Esophagus muscularis mucosa (tissue), 4 donors: ENCODE measurements at regions not wholly inside any gene's neighbourhood (a gene's known extent, or its start where the extent isn't known, plus 50 kb on each side); places are given as distances from the start of the nearest gene placed in this dataset.
"Not testable (repeated sequence)": the region's sequence is repeated elsewhere in the genome, so short reads cannot be mapped to it uniquely, and the experiment has no call there.

Experiments used
- DNase-seq: peaks from one replicate; pipeline ENCODE4 v3.0.0-alpha.2; 2017; ENCODE audit errors: extremely low spot score
- H3K27ac ChIP-seq, 4 donors: fragments of 200-600 bp; sonication (generic); replicated peaks in 1 of 4; 1 replicate in 3 of 4; 2 replicates in 1 of 4; pipeline ENCODE4 v1.5.1; 2016 to 2019; ENCODE audit warnings: mild to moderate bottlenecking in 1 of 4
- H3K27me3 ChIP-seq, 4 donors: fragments of 200-600 bp; sonication (generic); one replicate each; pipeline versions ENCODE4 v1.5.1 to v1.6.0; 2016 to 2019
- H3K36me3 ChIP-seq, 4 donors: fragments of 200-600 bp; sonication (generic); one replicate each; pipeline ENCODE4 v1.5.1; 2016 to 2019
- H3K4me1 ChIP-seq, 4 donors: fragments of 200-600 bp; sonication (generic); one replicate each; pipeline ENCODE4 v1.5.1; 2016 to 2019
- H3K4me3 ChIP-seq, 4 donors: fragments of 200-600 bp; sonication (generic); 1 replicate in 2 of 4; 2 replicates in 2 of 4; pipeline ENCODE4 v1.5.1; 2016 to 2019; ENCODE audit warnings: mild to moderate bottlenecking in 4 of 4, moderate library complexity in 1 of 4
- H3K9me3 ChIP-seq, 4 donors: fragments of 200-600 bp; sonication (generic); 1 replicate in 3 of 4; 2 replicates in 1 of 4; pipeline ENCODE4 v1.5.1; 2016 to 2019
- CTCF ChIP-seq, 3 experiments: fragments of 200-600 bp in 2 of 3; fragments of 450-650 bp in 1 of 3; sonication (generic) in 2 of 3; IDR thresholded peaks; one replicate each; pipeline ENCODE4 v1.5.1; 2017 to 2019; ENCODE audit warnings: antibody characterized with exemption in 3 of 3, mild to moderate bottlenecking in 2 of 3, moderate library complexity in 1 of 3
- EP300 ChIP-seq: sonication (generic); formaldehyde crosslinking; IDR thresholded peaks from one replicate; pipeline ENCODE4 v1.6.1; 2017; ENCODE audit warnings: antibody characterized with exemption
- POLR2A ChIP-seq: fragments of 450-650 bp; IDR thresholded peaks from one replicate; pipeline ENCODE4 v1.6.1; 2017; ENCODE audit warnings: antibody characterized with exemption, moderate library complexity, mild to moderate bottlenecking, low read depth
- POLR2AphosphoS5 ChIP-seq, 2 donors: sonication (generic); formaldehyde crosslinking; IDR thresholded peaks; one replicate each; pipeline ENCODE4 v1.6.1; 2017; ENCODE audit warnings: antibody characterized with exemption in 2 of 2
- WGBS: methylation state at CpG from one replicate; pipeline ENCODE4 v1.1.5; 2018; 5-methylcytosine and 5-hydroxymethylcytosine counted together
- intact Hi-C: fragments of 100-400 bp; cut with DNase I; formaldehyde crosslinking; loops from one replicate; pipeline ENCODE4 v1.15.1; 2023

GRCh38 chr13:21889651-21890050 is 218.8 kb downstream of the FGF9 start:
- no peak overlapping the region for H3K4me3 ChIP-seq
- no peaks in the 10 kb centered on the region for H3K36me3 ChIP-seq
- no peak for TF ChIP-seq POLR2AphosphoS5 (IDR thresholded peaks at IDR 0.05)
- TF ChIP-seq POLR2A, result no peak
- TF ChIP-seq EP300, result no peak
- TF ChIP-seq CTCF (IDR thresholded peaks at IDR 0.05), result no peak
- H3K9me3 ChIP-seq, result no peaks in the 10 kb centered on the region
- intact Hi-C loops, result no loop called here
- no peak overlapping the region for H3K27ac ChIP-seq
- 83% methylated on average over 5 of the region's 5 CpGs for WGBS
- DNase-seq, result no peak
- H3K4me1 ChIP-seq, result peaks cover 0 to 5% (median 0%) of the 10 kb centered on the region in 4 donors
- no peaks in the 10 kb centered on the region for H3K27me3 ChIP-seq

- H3K4me3 ChIP-seq, H3K36me3 ChIP-seq, intact Hi-C loops, H3K4me1 ChIP-seq, H3K27ac ChIP-seq, H3K27me3 ChIP-seq, H3K9me3 ChIP-seq, DNase-seq: not testable (repeated sequence)
Measured at GRCh38 chr13:21890220-21890619, 219.3 kb downstream of the FGF9 start.

GRCh38 chr13:21894091-21894490 is 223.2 kb downstream of the FGF9 start:
- Histone ChIP-seq H3K4me3 (no peak overlapping the region), H3K27ac (no peak overlapping the region), H3K27me3 (no peaks in the 10 kb centered on the region), H3K9me3 (no peaks in the 10 kb centered on the region), H3K4me1 (no peaks in the 10 kb centered on the region), H3K36me3 (no peaks in the 10 kb centered on the region)
- no peak for DNase-seq
- no peak for TF ChIP-seq POLR2AphosphoS5 (IDR thresholded peaks at IDR 0.05)
- no peak for TF ChIP-seq POLR2A
- TF ChIP-seq CTCF (IDR thresholded peaks at IDR 0.05), result no peak
- TF ChIP-seq EP300, result no peak
- 83% methylated on average over 10 of the region's 10 CpGs for WGBS
- intact Hi-C loops, result no loop called here

- Histone ChIP-seq H3K27ac (no peak overlapping the region), H3K27me3 (no peaks in the 10 kb centered on the region), H3K36me3 (no peaks in the 10 kb centered on the region), H3K9me3 (no peaks in the 10 kb centered on the region), H3K4me3 (no peak overlapping the region), H3K4me1 (no peaks in the 10 kb centered on the region)
- intact Hi-C loops, result no loop called here
- TF ChIP-seq CTCF (IDR thresholded peaks at IDR 0.05) (no peak), EP300 (no peak), POLR2A (no peak), POLR2AphosphoS5 (IDR thresholded peaks at IDR 0.05) (no peak)
- WGBS, result 86% methylated on average over 22 of the region's 22 CpGs
- DNase-seq, result no peak
Measured at GRCh38 chr13:21894703-21895699, 224.1 kb downstream of the FGF9 start.

GRCh38 chr13:21895779-21896178 is 224.9 kb downstream of the FGF9 start:
- Histone ChIP-seq H3K9me3 (no peaks in the 10 kb centered on the region), H3K4me1 (no peaks in the 10 kb centered on the region), H3K27ac (no peak overlapping the region), H3K27me3 (no peaks in the 10 kb centered on the region), H3K36me3 (no peaks in the 10 kb centered on the region), H3K4me3 (no peak overlapping the region)
- no peak for DNase-seq
- 87% methylated on average over 4 of the region's 4 CpGs for WGBS
- intact Hi-C loops, result no loop called here
- TF ChIP-seq POLR2AphosphoS5 (IDR thresholded peaks at IDR 0.05), result no peak
- TF ChIP-seq POLR2A, result no peak
- no peak for TF ChIP-seq EP300
- TF ChIP-seq CTCF (IDR thresholded peaks at IDR 0.05), result no peak
